ENCODE measurements at regions not wholly inside any gene's neighbourhood (a gene's known extent, or its start where the extent isn't known, plus 50 kb on each side); places are given as distances from the start of the nearest gene placed in this dataset.

- no peak for TF ChIP-seq LEF1 (IDR thresholded peaks at IDR 0.05; ENCODE audit: borderline replicate concordance)
- TF ChIP-seq TARDBP (IDR thresholded peaks at IDR 0.05): no peak
- no peak for TF ChIP-seq FOXA1 (IDR thresholded peaks at IDR 0.05)
- TF ChIP-seq FOXM1 (IDR thresholded peaks at IDR 0.05; ENCODE audit: borderline replicate concordance): no peak
- TF ChIP-seq SUZ12 (IDR thresholded peaks at IDR 0.05): no peak
- no peak for TF ChIP-seq SP1 (IDR thresholded peaks at IDR 0.05)
- TF ChIP-seq ELF4 (IDR thresholded peaks at IDR 0.05): no peak
- no peak for TF ChIP-seq CTBP1 (IDR thresholded peaks at IDR 0.05; ENCODE audit: borderline replicate concordance)
- TF ChIP-seq, protein P1, sequence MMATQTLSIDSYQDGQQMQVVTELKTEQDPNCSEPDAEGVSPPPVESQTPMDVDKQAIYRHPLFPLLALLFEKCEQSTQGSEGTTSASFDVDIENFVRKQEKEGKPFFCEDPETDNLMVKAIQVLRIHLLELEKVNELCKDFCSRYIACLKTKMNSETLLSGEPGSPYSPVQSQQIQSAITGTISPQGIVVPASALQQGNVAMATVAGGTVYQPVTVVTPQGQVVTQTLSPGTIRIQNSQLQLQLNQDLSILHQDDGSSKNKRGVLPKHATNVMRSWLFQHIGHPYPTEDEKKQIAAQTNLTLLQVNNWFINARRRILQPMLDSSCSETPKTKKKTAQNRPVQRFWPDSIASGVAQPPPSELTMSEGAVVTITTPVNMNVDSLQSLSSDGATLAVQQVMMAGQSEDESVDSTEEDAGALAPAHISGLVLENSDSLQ (IDR thresholded peaks at IDR 0.05): no peak
- no peak for TF ChIP-seq HDGF (IDR thresholded peaks at IDR 0.05; ENCODE audit: borderline replicate concordance)
- no peak for TF ChIP-seq BHLHE40 (IDR thresholded peaks at IDR 0.05; ENCODE audit: borderline replicate concordance)
- TF ChIP-seq NFRKB (IDR thresholded peaks at IDR 0.05): no peak
- no peak for TF ChIP-seq ARNT (IDR thresholded peaks at IDR 0.05)
- no peak for TF ChIP-seq L3MBTL2 (conservative IDR thresholded peaks at IDR 0.05)
These were observed 463.4 kb downstream of the TFAP2B start for GRCh38 chr6:51282026-51282425.
